NCI-H146 treated with DMSO at 0.1 percent for 48 hours (cell line): ENCODE measurements at regions not wholly inside any gene's neighbourhood (a gene's known extent, or its start where the extent isn't known, plus 50 kb on each side); places are given as distances from the start of the nearest gene placed in this dataset.

Source experiments
- DNase-seq: peaks from one replicate; lab custom pipeline; 2025; ENCODE audit not compliant: unreplicated experiment; lab: John Stamatoyannopoulos, UW

- no peak for DNase-seq
Observed at GRCh38 chr7:52712938-52713337, 322.5 kb upstream of the POM121L12 start.

GRCh38 chr7:52711951-52712350, 323.5 kb upstream of the POM121L12 start:
- DNase-seq = no peak

GRCh38 chr7:52708846-52709245, 326.6 kb upstream of the POM121L12 start:
- DNase-seq = no peak

GRCh38 chr7:52705768-52706167, 329.7 kb upstream of the POM121L12 start:
- DNase-seq = no peak

GRCh38 chr7:52700349-52700748, 335.1 kb upstream of the POM121L12 start:
- no peak for DNase-seq

GRCh38 chr7:52695973-52696595, 339.3 kb upstream of the POM121L12 start:
- no peak for DNase-seq

- no peak for DNase-seq
Observed at GRCh38 chr7:52691257-52691656, 344.2 kb upstream of the POM121L12 start.

- DNase-seq = no peak
Observed at GRCh38 chr7:52689912-52690311, 345.5 kb upstream of the POM121L12 start.

- DNase-seq = no peak
Observed at GRCh38 chr7:52685333-52685732, 350.1 kb upstream of the POM121L12 start.

GRCh38 chr7:52684388-52684787, 351.0 kb upstream of the POM121L12 start:
- DNase-seq = no peak

- no peak for DNase-seq
Observed at GRCh38 chr7:52682993-52683392, 352.4 kb upstream of the POM121L12 start.

GRCh38 chr7:52670608-52671225, 364.7 kb upstream of the POM121L12 start:
- no peak for DNase-seq

- DNase-seq = no peak
Observed at GRCh38 chr7:52669031-52669430, 366.4 kb upstream of the POM121L12 start.

- DNase-seq = no peak
Observed at GRCh38 chr7:52668435-52668834, 367.0 kb upstream of the POM121L12 start.

GRCh38 chr7:52659178-52659577, 376.3 kb upstream of the POM121L12 start:
- DNase-seq = no peak

GRCh38 chr7:52656098-52656497, 379.3 kb upstream of the POM121L12 start:
- DNase-seq = no peak

GRCh38 chr7:52652621-52653020, 382.8 kb upstream of the POM121L12 start:
- no peak for DNase-seq

- no peak for DNase-seq
Observed at GRCh38 chr7:52648872-52649271, 386.6 kb upstream of the POM121L12 start.

GRCh38 chr7:52647046-52647445, 388.4 kb upstream of the POM121L12 start:
- no peak for DNase-seq

GRCh38 chr7:52639981-52640380, 395.5 kb upstream of the POM121L12 start:
- DNase-seq = no peak

GRCh38 chr7:52639126-52639525, 396.3 kb upstream of the POM121L12 start:
- no peak for DNase-seq

GRCh38 chr7:52635021-52635420, 400.4 kb upstream of the POM121L12 start:
- no peak for DNase-seq

GRCh38 chr7:52620849-52621248, 414.6 kb upstream of the POM121L12 start:
- no peak for DNase-seq
